GM18909 (cell line): ENCODE measurements at regions not wholly inside any gene's neighbourhood (a gene's known extent, or its start where the extent isn't known, plus 50 kb on each side); places are given as distances from the start of the nearest gene placed in this dataset.

ENCODE experiments used
- ATAC-seq: cut with Tn5 transposase; IDR thresholded peaks from one replicate; pipeline ENCODE4 v1.9.1; 2021; ENCODE audit warnings: mild to moderate bottlenecking; ENCODE audit not compliant: unreplicated experiment, poor library complexity

DNA sequence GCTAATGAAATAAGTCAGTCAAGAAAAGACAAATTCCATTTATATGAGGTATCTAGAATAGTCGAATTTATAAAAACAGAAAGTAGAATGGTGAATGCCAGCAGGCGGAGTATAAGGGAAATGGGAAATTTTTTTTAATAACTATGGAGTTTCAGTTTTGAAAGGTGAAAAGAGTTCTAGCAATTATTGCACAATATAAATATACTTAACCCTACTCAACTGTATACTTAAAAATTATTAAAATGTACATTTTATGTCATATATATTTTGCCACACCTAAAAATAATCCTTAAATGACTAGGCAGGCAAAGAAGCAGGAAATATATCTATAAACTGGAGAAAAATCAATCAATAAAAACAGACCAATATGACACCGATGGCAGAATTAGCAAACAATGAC, 196.5 kb upstream of the UBASH3B start:
- ATAC-seq, result no peak

DNA sequence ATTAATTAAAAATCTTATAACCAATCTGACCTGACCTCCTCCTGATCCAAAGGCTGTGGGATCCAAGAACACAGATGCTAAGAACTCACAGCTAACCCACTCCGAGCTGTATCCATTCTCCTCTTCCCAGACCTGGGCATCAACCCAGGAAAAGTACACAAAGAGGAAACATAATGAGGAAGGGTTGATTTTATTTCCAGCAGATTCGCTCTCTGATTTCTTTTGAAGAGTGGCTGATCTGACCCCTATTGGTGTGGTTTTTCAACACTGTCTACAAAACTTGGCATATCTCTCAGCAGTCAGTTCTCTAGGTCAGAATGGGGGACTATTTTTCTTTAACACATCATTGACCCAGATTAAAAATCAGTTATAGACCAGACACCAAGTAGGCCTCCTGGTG, 201.9 kb upstream of the UBASH3B start:
- ATAC-seq, result no peak

GRCh38 chr11:122451911-122452310, 203.6 kb upstream of the UBASH3B start:
- ATAC-seq, result no peak

GRCh38 chr11:122441666-122442035, 213.9 kb upstream of the UBASH3B start:
- ATAC-seq, result no peak

DNA sequence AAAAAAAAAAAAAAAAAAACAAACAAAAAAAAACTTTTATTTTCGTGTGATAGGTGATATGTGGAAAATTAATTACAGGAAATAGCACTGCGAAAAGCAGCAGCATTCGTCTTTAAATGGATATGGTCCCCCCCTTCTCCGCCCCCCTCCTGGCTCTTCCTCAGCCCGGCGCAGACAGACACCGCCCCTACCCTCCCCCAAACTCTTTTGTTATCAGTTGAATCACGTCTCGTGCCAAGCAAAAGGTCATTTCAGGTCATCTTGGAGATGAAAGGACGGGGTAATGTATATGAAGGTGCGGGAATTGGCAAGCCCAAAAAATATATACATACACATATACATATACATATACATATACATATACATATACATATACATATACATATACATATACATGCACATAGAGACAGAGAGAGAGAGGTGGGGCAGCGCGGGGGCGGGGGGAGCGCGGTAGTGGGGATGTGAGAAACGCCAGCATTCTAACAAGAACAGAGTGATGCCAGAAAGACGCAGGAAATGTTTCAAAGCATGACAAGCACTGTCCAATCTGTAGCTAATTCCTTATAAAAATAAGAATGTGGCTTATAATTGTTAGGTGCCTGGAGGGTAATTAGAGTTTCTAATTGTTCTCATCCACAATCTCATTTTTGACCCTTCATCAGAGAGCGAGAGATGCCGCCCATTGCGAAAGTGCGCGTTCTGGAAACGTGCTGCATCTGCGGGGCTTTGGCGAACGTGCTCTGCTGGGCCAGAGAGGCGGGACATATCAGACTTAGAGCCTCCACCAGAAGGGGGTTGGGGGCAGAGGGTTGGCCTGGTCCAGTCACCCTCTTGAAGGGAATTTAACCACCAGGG, 214.5 kb upstream of the UBASH3B start:
- ATAC-seq, result no peak

DNA sequence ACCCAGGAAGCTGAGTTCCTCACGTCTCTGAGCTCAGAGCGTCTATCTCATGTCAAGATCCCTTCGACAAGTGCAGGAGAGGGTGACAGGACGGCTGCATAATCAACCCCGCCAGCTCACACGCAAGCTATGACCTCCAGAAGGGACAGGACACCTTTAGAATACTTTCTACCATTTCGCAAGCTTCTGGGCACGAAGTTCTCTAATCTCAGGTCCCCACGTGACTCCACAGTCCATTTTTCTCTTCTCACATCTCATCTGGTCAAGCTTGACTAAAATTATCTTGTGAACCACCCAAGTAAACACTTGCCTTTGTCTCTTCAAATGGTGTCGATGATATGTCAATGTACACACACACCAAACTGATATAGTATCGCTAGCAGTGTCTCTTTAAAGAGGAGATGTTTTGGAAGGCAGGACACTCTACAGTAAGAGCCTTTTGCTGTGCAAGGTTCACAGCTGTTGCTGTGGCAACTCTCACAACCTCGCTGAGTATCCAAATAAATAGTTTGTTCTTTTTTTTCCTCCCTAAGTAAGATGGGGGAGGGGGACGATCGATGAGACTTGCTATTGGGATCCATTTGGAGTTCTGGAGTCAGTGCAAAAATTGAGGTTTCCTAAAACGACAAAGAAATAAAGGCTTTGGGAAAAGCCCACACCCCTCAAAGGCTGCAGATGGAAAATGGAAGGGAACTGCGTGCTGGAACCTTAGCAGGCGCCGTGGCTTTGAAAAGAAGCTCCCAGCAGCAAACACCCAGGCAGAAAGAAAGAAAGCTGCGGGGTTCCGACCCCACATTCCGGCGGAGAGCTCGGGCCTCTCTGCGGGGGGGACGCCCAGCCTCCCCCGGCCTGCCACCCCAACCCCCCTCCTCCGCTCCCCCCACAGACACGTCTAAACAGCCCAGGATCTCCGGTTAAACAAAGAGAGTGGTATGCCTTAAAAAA, 215.4 kb upstream of the UBASH3B start:
- ATAC-seq, result no peak

GRCh38 chr11:122436188-122436555, 219.3 kb upstream of the UBASH3B start:
- ATAC-seq, result no peak

DNA sequence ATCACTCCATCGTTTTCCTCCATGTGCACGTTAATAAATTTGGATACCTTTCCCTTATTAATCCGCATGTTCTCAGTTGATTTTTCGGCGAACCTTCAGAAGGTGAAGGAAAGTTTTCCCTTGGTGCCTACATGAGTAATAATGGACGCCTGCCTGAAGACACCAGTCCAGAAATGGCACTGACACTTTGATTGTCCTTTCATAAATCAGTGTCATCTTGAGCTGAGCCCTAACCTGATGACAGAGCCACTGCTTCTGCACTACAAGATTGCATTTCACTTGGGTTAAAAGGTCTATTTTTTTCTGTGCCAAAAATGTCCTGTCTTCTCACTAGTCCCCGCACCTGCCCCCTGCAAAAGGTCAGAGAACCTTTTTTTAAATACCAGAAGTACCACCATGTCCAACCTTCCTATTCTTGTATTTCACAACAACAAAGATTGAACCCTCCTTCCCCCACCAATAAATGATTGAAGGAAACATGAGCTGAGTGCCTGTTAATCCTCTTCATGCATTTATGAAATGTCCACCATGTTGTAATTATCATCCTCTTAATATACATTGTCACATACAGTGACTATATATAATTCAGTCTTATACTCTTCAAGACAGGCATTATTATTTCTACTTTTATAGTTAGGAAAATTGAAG, 219.9 kb upstream of the UBASH3B start:
- no peak for ATAC-seq

- no peak for ATAC-seq
These were observed 220.7 kb upstream of the UBASH3B start for GRCh38 chr11:122434786-122435185.

DNA sequence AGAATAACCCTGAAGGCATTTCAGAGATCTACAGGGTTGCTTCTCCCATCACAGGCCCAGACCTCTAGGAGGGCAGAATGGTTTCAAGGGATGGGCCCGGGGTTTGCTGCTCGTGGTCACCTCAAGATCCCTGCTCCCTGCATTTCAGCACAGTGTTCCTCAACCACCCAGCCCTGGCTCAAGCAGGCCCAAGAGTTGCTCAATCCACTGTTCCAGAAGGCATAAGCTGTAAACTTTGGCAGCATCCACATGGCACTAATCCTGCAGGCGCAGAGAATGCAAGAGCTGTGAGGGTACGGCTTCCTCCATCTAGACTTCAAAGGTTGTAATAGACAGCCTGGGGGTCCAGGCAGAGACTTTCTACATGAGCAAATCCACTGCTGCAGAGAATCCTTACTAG, 225.0 kb upstream of the UBASH3B start:
- no peak for ATAC-seq

DNA sequence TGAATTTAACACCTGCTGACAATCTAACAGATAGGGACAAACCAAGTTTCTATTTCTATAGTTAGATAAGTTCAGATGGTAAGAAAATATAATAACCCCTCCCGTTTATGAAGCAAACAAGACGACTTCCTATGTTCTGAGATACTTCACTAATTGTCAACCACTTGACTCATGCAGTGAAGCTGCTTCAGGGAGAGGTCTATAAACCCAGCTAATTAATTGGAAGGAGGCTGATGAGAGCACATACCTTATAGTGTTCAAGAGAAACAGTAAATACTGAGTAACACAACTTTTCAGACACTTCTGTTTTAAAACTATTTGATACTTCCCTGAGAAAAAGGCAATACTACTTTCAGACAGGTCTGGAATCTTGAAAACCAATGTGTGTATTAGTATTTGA, 229.4 kb upstream of the UBASH3B start:
- ATAC-seq, result no peak

DNA sequence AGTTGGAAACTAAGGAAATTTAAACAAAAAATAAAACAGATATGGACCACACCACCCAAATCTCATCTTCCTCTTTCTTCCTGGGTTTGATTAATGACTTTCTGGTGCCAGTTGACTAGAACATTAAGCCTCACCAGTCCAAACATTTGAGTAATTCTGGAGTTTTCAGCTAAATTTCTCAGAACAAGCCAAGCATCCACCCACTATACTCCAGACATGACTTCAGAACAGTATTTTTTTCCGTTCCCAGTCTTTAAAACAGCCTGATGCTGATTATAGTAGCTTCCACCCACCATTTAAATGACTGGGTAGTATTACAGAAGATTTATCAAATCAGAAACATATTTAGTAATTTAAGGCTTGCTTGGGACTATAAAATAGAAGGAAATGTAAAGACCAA, 230.9 kb upstream of the UBASH3B start:
- ATAC-seq, result no peak

- ATAC-seq, result no peak
These were observed 231.6 kb upstream of the UBASH3B start for GRCh38 chr11:122423886-122424285.

DNA sequence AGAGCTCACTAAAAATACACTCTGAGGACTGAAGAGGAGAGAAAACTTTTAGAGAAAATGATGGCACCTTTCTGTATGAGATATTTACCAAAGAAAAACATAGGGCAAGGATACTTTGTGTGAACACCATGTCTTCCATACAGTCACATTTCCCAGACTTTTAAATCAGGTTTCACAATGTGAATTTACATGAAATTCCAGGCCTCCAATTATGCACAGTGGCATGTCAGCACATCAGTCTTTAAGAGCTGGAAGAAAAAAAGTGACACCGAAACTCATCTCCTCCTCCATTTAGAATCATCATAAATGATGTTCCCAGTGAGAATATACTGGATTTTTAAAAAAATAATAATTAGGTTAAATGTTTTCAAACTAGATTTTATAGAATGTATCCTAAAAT, 232.2 kb upstream of the UBASH3B start:
- no peak for ATAC-seq

- no peak for ATAC-seq
These were observed 232.8 kb upstream of the UBASH3B start for GRCh38 chr11:122422682-122423081.

GRCh38 chr11:122421702-122422101, 233.8 kb upstream of the UBASH3B start:
- ATAC-seq, result no peak

DNA sequence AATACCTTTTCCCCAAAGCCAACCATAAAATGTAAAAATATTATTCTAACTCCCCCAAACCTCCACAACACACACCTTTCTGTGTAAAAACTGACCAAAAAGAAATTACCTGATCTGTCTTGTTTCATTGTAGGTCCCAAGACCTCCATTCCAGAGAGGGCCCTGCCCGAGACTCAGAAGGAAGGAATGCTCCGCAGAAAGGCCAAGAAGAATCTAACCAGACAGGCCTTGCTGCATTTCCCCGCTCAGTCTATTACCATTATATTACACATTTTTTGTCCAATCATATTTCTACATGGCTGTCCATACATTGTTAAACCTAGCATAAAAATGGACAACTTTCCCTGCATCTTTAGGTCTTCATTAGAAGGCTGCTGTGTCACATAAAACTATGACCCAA, 237.5 kb upstream of the UBASH3B start:
- ATAC-seq, result no peak

GRCh38 chr11:122414406-122415018, 241.0 kb upstream of the UBASH3B start:
- ATAC-seq, result no peak

DNA sequence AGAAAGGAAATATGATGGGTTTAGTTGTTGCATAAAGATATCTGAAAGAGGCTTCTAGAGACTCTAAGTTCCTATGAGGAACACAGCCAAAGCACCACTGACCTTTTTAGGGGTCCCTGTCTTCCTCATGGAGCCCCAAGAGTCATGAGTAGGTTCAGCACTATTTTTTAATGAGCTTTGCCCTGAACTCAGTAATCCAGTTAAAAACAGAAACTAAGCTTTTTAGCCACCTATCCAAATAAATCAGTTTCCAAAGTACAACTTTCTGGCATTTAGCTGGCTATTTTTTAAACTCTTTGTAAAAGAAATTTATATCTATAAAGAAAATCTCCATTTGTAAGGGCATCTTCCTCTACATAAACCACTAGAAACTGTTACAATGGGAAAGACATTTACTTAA, 241.8 kb upstream of the UBASH3B start:
- no peak for ATAC-seq

DNA sequence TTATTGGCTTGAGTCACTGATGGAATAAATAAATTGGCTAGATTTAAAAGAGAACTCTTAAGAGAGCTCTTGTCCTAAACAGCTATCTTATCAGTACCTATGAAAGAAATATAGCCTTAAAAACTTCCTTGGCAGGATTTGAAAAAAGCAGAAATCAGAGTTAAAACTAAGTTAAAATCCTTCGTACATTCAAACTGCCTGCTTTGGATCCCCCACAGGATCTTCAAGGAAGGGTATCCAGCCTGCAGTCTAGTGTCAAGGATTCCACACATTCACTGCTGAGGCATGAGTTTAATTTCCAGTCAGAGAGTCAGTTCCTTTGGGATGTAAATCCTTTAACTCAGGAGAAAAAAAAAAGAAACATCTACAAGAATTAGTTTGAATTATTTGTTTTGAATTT, 242.9 kb upstream of the UBASH3B start:
- ATAC-seq, result no peak

- ATAC-seq, result no peak
These were observed 249.1 kb upstream of the UBASH3B start for GRCh38 chr11:122406466-122406865.
